K562 (cell line): ENCODE measurements at regions not wholly inside any gene's neighbourhood (a gene's known extent, or its start where the extent isn't known, plus 50 kb on each side); places are given as distances from the start of the nearest gene placed in this dataset.

ENCODE experiments used
- ASH1L ChIP-seq: fragments of 450-650 bp; IDR thresholded peaks from 2 replicates; pipeline ENCODE4 v1.6.1; 2018; ENCODE audit warnings: borderline replicate concordance, mild to moderate bottlenecking, low read depth; ENCODE audit not compliant: partially characterized antibody
- ERF ChIP-seq: fragments of 450-650 bp; formaldehyde crosslinking; IDR thresholded peaks from 2 replicates; pipeline ENCODE4 v1.4.0; 2020; ENCODE audit warnings: mild to moderate bottlenecking, mixed read lengths
- HEY1 ChIP-seq: fragments of 250-450 bp; sonication (Bioruptor Pico); IDR thresholded peaks from 2 replicates; pipeline ENCODE4 v1.5.0; 2020; ENCODE audit warnings: mild to moderate bottlenecking, moderate library complexity, borderline replicate concordance
- HNRNPK ChIP-seq: fragments of 200-400 bp; formaldehyde crosslinking; IDR thresholded peaks from one replicate; pipeline ENCODE4 v1.6.1; 2018; ENCODE audit warnings: mild to moderate bottlenecking, low read depth, low read length; ENCODE audit not compliant: poor library complexity, severe bottlenecking
- TAF9B ChIP-seq: fragments of 450-650 bp; IDR thresholded peaks from 2 replicates; pipeline ENCODE4 v1.6.1; 2018; ENCODE audit warnings: mild to moderate bottlenecking; ENCODE audit not compliant: partially characterized antibody
- ZNF217 ChIP-seq: sonication (generic); formaldehyde crosslinking; IDR thresholded peaks from 2 replicates; pipeline ENCODE4 v1.8.0; 2022; ENCODE audit warnings: mild to moderate bottlenecking, missing genetic modification reagents
- ZNF23 ChIP-seq: fragments of 250-450 bp; sonication (Bioruptor Pico); IDR thresholded peaks from 2 replicates; pipeline ENCODE4 v1.4.0; 2020; ENCODE audit warnings: mild to moderate bottlenecking
- TF ChIP-seq, protein P1 (sequence below), 2 experiments: fragments of 450-650 bp in 1 of 2; sonication (generic) in 1 of 2; formaldehyde crosslinking in 1 of 2; IDR thresholded peaks; 2 replicates each; pipeline versions ENCODE4 v1.7.1 to v1.9.0; 2016 to 2022; ENCODE audit warnings: inconsistent platforms in 1 of 2, mild to moderate bottlenecking in 1 of 2, missing genetic modification reagents in 1 of 2
- TF ChIP-seq, protein P2 (sequence below): fragments of 450-650 bp; IDR thresholded peaks from 2 replicates; pipeline ENCODE4 v1.6.1; 2016; ENCODE audit warnings: antibody characterized with exemption

DNA sequence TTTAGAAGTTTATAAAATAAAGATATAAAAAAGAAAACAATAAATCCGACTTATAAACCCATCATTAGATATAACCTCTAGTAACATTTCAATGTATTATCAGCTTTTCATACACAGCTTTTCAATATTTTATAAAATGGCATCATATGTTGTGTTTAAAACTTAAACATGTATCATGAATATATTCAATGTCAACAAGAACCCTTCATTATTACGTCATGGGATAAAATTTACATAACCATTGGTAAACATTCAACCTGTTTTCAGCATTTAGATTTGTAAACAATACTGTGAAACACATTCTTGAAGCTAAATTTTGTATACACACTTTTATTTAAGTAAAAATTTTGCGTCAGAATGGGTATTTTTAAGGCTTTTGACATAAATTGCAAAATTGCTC is 153.4 kb upstream of the SOX14 start (continued):
- TF ChIP-seq, protein P1, sequence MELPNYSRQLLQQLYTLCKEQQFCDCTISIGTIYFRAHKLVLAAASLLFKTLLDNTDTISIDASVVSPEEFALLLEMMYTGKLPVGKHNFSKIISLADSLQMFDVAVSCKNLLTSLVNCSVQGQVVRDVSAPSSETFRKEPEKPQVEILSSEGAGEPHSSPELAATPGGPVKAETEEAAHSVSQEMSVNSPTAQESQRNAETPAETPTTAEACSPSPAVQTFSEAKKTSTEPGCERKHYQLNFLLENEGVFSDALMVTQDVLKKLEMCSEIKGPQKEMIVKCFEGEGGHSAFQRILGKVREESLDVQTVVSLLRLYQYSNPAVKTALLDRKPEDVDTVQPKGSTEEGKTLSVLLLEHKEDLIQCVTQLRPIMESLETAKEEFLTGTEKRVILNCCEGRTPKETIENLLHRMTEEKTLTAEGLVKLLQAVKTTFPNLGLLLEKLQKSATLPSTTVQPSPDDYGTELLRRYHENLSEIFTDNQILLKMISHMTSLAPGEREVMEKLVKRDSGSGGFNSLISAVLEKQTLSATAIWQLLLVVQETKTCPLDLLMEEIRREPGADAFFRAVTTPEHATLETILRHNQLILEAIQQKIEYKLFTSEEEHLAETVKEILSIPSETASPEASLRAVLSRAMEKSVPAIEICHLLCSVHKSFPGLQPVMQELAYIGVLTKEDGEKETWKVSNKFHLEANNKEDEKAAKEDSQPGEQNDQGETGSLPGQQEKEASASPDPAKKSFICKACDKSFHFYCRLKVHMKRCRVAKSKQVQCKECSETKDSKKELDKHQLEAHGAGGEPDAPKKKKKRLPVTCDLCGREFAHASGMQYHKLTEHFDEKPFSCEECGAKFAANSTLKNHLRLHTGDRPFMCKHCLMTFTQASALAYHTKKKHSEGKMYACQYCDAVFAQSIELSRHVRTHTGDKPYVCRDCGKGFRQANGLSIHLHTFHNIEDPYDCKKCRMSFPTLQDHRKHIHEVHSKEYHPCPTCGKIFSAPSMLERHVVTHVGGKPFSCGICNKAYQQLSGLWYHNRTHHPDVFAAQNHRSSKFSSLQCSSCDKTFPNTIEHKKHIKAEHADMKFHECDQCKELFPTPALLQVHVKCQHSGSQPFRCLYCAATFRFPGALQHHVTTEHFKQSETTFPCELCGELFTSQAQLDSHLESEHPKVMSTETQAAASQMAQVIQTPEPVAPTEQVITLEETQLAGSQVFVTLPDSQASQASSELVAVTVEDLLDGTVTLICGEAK (IDR thresholded peaks at IDR 0.05): no peak
- TF ChIP-seq, protein P1 (CRISPR knock-in tag; IDR thresholded peaks at IDR 0.05): no peak
- TF ChIP-seq HEY1 (CRISPR knock-in tag) (no peak), TAF9B (no peak), ZNF217 (CRISPR knock-in tag) (no peak), ASH1L (no peak), HNRNPK (no peak), ERF (CRISPR knock-in tag) (no peak), ZNF23 (CRISPR knock-in tag) (no peak)
- TF ChIP-seq, protein P2, sequence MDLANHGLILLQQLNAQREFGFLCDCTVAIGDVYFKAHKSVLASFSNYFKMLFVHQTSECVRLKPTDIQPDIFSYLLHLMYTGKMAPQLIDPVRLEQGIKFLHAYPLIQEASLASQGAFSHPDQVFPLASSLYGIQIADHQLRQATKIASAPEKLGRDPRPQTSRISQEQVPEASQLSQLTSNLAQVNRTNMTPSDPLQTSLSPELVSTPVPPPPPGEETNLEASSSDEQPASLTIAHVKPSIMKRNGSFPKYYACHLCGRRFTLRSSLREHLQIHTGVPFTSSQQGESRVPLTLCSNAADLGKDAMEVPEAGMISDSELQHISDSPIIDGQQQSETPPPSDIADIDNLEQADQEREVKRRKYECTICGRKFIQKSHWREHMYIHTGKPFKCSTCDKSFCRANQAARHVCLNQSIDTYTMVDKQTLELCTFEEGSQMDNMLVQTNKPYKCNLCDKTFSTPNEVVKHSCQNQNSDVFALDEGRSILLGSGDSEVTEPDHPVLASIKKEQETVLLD: no peak
